Trophoblast cell (in vitro differentiated cells and primary cell): ENCODE measurements at regions not wholly inside any gene's neighbourhood (a gene's known extent, or its start where the extent isn't known, plus 50 kb on each side); places are given as distances from the start of the nearest gene placed in this dataset.

ENCODE experiments used
- DNase-seq, 2 donors: peaks; one replicate each; pipeline ENCODE4 v3.0.0-alpha.2; 2016
- H2AFZ ChIP-seq: 2 replicates; pipeline ENCODE4 v1.6.1; 2013; ENCODE audit warnings: low read length, moderate library complexity, mild to moderate bottlenecking; ENCODE audit not compliant: insufficient read depth, poor library complexity
- H2AK5ac ChIP-seq: 2 replicates; pipeline ENCODE4 v1.6.1; 2013; ENCODE audit warnings: mild to moderate bottlenecking, low read length
- H2BK120ac ChIP-seq: 2 replicates; pipeline ENCODE4 v1.6.1; 2013; ENCODE audit warnings: low read length, mild to moderate bottlenecking, moderate library complexity; ENCODE audit not compliant: insufficient read depth, poor library complexity
- H2BK12ac ChIP-seq: 2 replicates; pipeline ENCODE4 v1.6.1; 2013; ENCODE audit warnings: mild to moderate bottlenecking, low read length, moderate library complexity
- H2BK5ac ChIP-seq: 2 replicates; pipeline ENCODE4 v1.6.1; 2013; ENCODE audit warnings: low read length, low read depth, moderate library complexity, mild to moderate bottlenecking; ENCODE audit not compliant: poor library complexity
- H3K14ac ChIP-seq: 2 replicates; pipeline ENCODE4 v1.6.1; 2013; ENCODE audit warnings: mild to moderate bottlenecking, low read length
- H3K18ac ChIP-seq: 2 replicates; pipeline ENCODE4 v1.6.1; 2013; ENCODE audit warnings: mild to moderate bottlenecking, low read length
- H3K23ac ChIP-seq: 2 replicates; pipeline ENCODE4 v1.6.1; 2013; ENCODE audit warnings: low read length
- H3K27ac ChIP-seq: 2 replicates; pipeline ENCODE4 v1.5.1; 2013; ENCODE audit warnings: low read depth, mild to moderate bottlenecking, inconsistent platforms, low read length, moderate library complexity
- H3K27me3 ChIP-seq: 2 replicates; pipeline ENCODE4 v1.6.1; 2013; ENCODE audit warnings: inconsistent platforms, mild to moderate bottlenecking, low read length, moderate library complexity; ENCODE audit not compliant: insufficient read depth
- H3K36me3 ChIP-seq, 2 experiments: 1 replicate in 1 of 2; 2 replicates in 1 of 2; pipeline ENCODE4 v1.6.1; 2013; ENCODE audit warnings: low read length in 2 of 2, mild to moderate bottlenecking in 2 of 2, moderate library complexity in 1 of 2; ENCODE audit not compliant: insufficient read depth in 2 of 2, control insufficient read depth in 1 of 2
- H3K4ac ChIP-seq: 2 replicates; pipeline ENCODE4 v1.6.1; 2013; ENCODE audit warnings: low read depth, mild to moderate bottlenecking, low read length, moderate library complexity
- H3K4me1 ChIP-seq, 2 experiments: 1 replicate in 1 of 2; 2 replicates in 1 of 2; pipeline ENCODE4 v1.6.1; 2013; ENCODE audit warnings: low read length in 2 of 2, mild to moderate bottlenecking in 2 of 2, moderate library complexity in 1 of 2; ENCODE audit not compliant: insufficient read depth in 2 of 2, control insufficient read depth in 1 of 2
- H3K4me2 ChIP-seq: 2 replicates; pipeline ENCODE4 v1.6.1; 2013; ENCODE audit warnings: inconsistent platforms, mild to moderate bottlenecking, low read length, moderate library complexity
- H3K4me3 ChIP-seq: 2 replicates; pipeline ENCODE4 v1.5.1; 2013; ENCODE audit warnings: mild to moderate bottlenecking, low read depth, low read length, inconsistent platforms
- H3K79me1 ChIP-seq: one replicate; pipeline ENCODE4 v1.6.1; 2013; ENCODE audit warnings: low read length
- H3K79me2 ChIP-seq: 2 replicates; pipeline ENCODE4 v1.6.1; 2013; ENCODE audit warnings: low read length, mild to moderate bottlenecking; ENCODE audit not compliant: control insufficient read depth, insufficient read depth, poor library complexity
- H3K9ac ChIP-seq: 2 replicates; pipeline ENCODE4 v1.6.1; 2013; ENCODE audit warnings: mild to moderate bottlenecking, low read length
- H3K9me3 ChIP-seq: 2 replicates; pipeline ENCODE4 v1.6.1; 2013; ENCODE audit warnings: low read depth, mild to moderate bottlenecking, control low read depth, inconsistent platforms, low read length; ENCODE audit not compliant: insufficient read depth
- H4K12ac ChIP-seq: 2 replicates; pipeline ENCODE4 v1.6.1; 2013; ENCODE audit warnings: low read depth, mild to moderate bottlenecking, low read length, moderate library complexity
- H4K8ac ChIP-seq: 2 replicates; pipeline ENCODE4 v1.6.1; 2013; ENCODE audit warnings: low read depth, mild to moderate bottlenecking, low read length, moderate library complexity
- H4K91ac ChIP-seq: one replicate; pipeline ENCODE4 v1.6.1; 2013; ENCODE audit warnings: low read depth, mild to moderate bottlenecking, low read length, moderate library complexity
- WGBS: extraction: QIAGEN DNeasy Blood & Tissue Kit; methylation state at CpG from one replicate; pipeline ENCODE4 v1.1.7; 2013; ENCODE audit warnings: missing lambda C conversion rate; ENCODE audit not compliant: insufficient read length, insufficient coverage; ENCODE audit errors: extremely low coverage; 5-methylcytosine and 5-hydroxymethylcytosine counted together

- H3K9me3 ChIP-seq, result no peaks in the 10 kb centered on the region
- no peak overlapping the region for H4K12ac ChIP-seq
- no peak overlapping the region for H3K4ac ChIP-seq
- no peak overlapping the region for H3K14ac ChIP-seq
- no peaks in the 10 kb centered on the region for H3K79me1 ChIP-seq
- no peak overlapping the region for H3K4me2 ChIP-seq
- H3K36me3 ChIP-seq, result no peaks in the 10 kb centered on the region
- H2AFZ ChIP-seq, result no peak overlapping the region
- no peak overlapping the region for H3K4me3 ChIP-seq
- no peaks in the 10 kb centered on the region for H3K27me3 ChIP-seq
- H2BK120ac ChIP-seq, result no peak overlapping the region
- H3K18ac ChIP-seq, result no peak overlapping the region
- no peak overlapping the region for H3K9ac ChIP-seq
- H4K91ac ChIP-seq, result no peak overlapping the region
- no peak overlapping the region for H2AK5ac ChIP-seq
- no peak overlapping the region for H2BK5ac ChIP-seq
- no peak overlapping the region for H2BK12ac ChIP-seq
- H4K8ac ChIP-seq, result no peak overlapping the region
- H3K4me1 ChIP-seq, result no peaks in the 10 kb centered on the region
- H3K23ac ChIP-seq, result no peak overlapping the region
- DNase-seq, result no peak
- WGBS, result no CpG with 5 or more reads among the region's 4 CpGs
- H3K27ac ChIP-seq, result no peak overlapping the region
- no peaks in the 10 kb centered on the region for H3K79me2 ChIP-seq
Observed at GRCh38 chr2:204356151-204356641, 189.1 kb upstream of the PARD3B start.

GRCh38 chr2:204357286-204357685 is 188.0 kb upstream of the PARD3B start:
- Histone ChIP-seq H4K8ac (no peak overlapping the region), H2BK12ac (no peak overlapping the region), H3K4me3 (no peak overlapping the region), H3K14ac (no peak overlapping the region), H2BK120ac (no peak overlapping the region), H3K27me3 (no peaks in the 10 kb centered on the region), H4K91ac (no peak overlapping the region), H3K4me2 (no peak overlapping the region), H3K18ac (no peak overlapping the region), H3K23ac (no peak overlapping the region), H3K9me3 (no peaks in the 10 kb centered on the region), H2BK5ac (no peak overlapping the region), H3K79me2 (no peaks in the 10 kb centered on the region), H2AK5ac (no peak overlapping the region), H4K12ac (no peak overlapping the region), H3K9ac (no peak overlapping the region), H3K4me1 (no peaks in the 10 kb centered on the region), H2AFZ (no peak overlapping the region), H3K79me1 (no peaks in the 10 kb centered on the region), H3K27ac (no peak overlapping the region), H3K4ac (no peak overlapping the region), H3K36me3 (no peaks in the 10 kb centered on the region)
- DNase-seq, result no peak
- WGBS, result no CpG with 5 or more reads among the region's 9 CpGs

- no peak overlapping the region for H3K9ac ChIP-seq
- no peak overlapping the region for H2AFZ ChIP-seq
- no peaks in the 10 kb centered on the region for H3K79me2 ChIP-seq
- no peaks in the 10 kb centered on the region for H3K79me1 ChIP-seq
- no peak overlapping the region for H4K12ac ChIP-seq
- no peaks in the 10 kb centered on the region for H3K4me1 ChIP-seq
- no peak overlapping the region for H3K23ac ChIP-seq
- no peak overlapping the region for H3K4ac ChIP-seq
- no peak overlapping the region for H2AK5ac ChIP-seq
- H4K91ac ChIP-seq, result no peak overlapping the region
- no peak overlapping the region for H4K8ac ChIP-seq
- H3K14ac ChIP-seq, result no peak overlapping the region
- H3K4me3 ChIP-seq, result no peak overlapping the region
- no peaks in the 10 kb centered on the region for H3K36me3 ChIP-seq
- no peak overlapping the region for H3K27ac ChIP-seq
- no CpG with 5 or more reads among the region's 1 CpG for WGBS
- no peak overlapping the region for H3K4me2 ChIP-seq
- no peaks in the 10 kb centered on the region for H3K27me3 ChIP-seq
- H3K18ac ChIP-seq, result no peak overlapping the region
- H3K9me3 ChIP-seq, result no peaks in the 10 kb centered on the region
- DNase-seq, result no peak
- no peak overlapping the region for H2BK120ac ChIP-seq
- no peak overlapping the region for H2BK5ac ChIP-seq
- H2BK12ac ChIP-seq, result no peak overlapping the region
Observed at GRCh38 chr2:204359076-204359475, 186.2 kb upstream of the PARD3B start.

GRCh38 chr2:204360218-204361007 is 184.9 kb upstream of the PARD3B start:
- no peaks in the 10 kb centered on the region for H3K79me2 ChIP-seq
- no peak overlapping the region for H3K27ac ChIP-seq
- H2AFZ ChIP-seq, result no peak overlapping the region
- no peak overlapping the region for H2BK12ac ChIP-seq
- H4K8ac ChIP-seq, result no peak overlapping the region
- no CpG with 5 or more reads among the region's 5 CpGs for WGBS
- no peak overlapping the region for H3K18ac ChIP-seq
- H3K36me3 ChIP-seq, result no peaks in the 10 kb centered on the region
- no peak overlapping the region for H2BK120ac ChIP-seq
- H3K14ac ChIP-seq, result no peak overlapping the region
- H3K4ac ChIP-seq, result no peak overlapping the region
- no peaks in the 10 kb centered on the region for H3K9me3 ChIP-seq
- no peak overlapping the region for H4K12ac ChIP-seq
- no peak overlapping the region for H3K4me3 ChIP-seq
- H3K4me2 ChIP-seq, result no peak overlapping the region
- H3K23ac ChIP-seq, result no peak overlapping the region
- H3K79me1 ChIP-seq, result no peaks in the 10 kb centered on the region
- DNase-seq, result no peak
- H3K27me3 ChIP-seq, result no peaks in the 10 kb centered on the region
- no peaks in the 10 kb centered on the region for H3K4me1 ChIP-seq
- peak overlapping the region; percentile 33 for H3K9ac ChIP-seq
- H2AK5ac ChIP-seq, result no peak overlapping the region
- no peak overlapping the region for H4K91ac ChIP-seq
- H2BK5ac ChIP-seq, result no peak overlapping the region
